ENCODE measurements at regions not wholly inside any gene's neighbourhood (a gene's known extent, or its start where the extent isn't known, plus 50 kb on each side); places are given as distances from the start of the nearest gene placed in this dataset.

DNA sequence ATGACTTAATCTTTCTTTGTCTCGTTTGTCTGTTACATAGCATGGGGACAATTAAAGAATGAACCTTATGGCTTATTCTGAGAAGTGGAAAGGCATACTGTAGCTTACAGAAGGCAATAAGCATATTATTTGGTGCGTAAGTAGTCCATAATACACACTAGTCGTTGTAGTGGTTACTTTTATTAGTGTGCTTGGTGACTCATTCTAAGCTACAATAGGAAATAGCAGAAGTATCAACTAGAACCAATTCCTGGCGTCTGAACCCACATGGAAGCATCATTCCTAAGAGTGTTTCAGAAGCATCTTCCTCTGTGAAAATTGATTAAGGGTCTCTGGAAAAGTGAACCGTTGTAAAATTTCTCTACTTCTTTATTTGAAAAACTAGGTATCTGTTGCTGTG is 777.8 kb upstream of the EEF2KMT start:
- DNase-seq = no peak

DNA sequence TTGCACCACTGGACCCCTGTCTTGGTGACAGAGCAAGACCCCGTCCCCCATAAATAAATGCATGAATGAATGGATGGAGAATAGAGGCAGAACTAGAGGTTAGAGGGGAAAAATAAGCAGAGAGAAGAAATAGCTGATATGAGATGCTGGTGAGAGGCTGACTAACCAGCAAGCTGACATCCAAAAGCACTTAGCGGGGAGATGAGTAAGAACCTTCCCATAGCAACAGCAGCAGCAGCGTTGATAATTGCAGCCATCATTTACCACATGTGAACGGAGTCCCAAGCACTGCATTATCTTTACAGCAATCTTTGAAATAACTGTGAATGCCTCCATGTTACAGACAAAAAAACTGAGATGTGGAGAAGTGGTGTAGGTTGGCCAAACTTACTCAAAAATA is 777.3 kb upstream of the EEF2KMT start:
- DNase-seq = no peak

DNA sequence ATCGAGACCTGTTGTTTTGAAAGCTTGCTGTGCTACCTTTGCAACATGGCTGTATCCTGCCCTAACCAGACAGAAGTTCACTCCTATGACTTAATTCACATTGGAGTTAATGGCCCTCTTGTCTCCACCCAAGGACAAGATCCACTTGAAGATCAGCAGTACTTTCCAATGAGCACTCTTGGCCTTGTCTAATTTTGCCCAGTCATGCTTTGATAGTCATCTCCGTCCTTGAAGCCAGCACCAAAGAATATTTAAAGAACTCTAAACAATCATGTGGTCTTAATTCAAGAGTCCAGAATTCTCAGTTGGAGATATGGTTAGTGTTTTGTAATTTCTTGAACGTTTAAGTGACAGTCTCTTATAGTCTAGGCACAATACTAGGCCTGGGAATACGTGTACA is 775.6 kb upstream of the EEF2KMT start:
- DNase-seq = no peak

DNA sequence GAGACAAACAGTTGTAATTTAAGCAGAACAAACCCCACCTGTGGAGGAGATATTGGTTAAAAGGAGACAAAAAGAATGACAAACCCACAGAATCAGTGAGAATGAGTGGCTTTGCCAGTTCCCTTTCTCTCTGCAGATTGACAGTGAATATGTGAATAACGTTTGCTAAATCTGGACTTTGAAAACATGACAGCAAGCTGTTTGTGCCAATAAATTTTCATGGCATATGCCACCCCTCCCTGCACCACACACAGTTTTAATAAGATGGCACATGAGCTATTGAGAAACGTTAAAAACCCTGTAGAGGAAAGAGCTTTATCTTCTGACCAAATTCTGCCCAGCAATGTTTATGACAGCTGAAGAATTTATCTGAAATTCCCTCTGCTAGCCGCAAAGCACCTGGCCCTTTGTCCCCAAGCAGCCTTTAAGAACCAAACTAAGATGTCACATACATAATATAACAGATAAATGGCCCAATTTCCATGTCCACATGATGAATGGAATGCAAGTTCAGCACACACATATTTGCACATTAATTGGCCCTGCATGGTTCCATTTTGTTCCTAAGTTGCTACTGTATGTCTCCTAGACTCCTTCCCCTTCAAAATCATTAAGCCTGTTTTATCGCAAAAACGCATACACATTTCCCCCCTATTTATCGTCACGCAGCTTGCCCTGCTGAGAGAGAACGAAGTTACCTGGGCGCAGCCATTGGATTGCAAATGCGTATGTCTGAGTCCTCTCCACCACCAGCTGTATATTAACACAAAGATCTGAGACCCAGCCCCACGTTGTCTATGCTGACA is 773.5 kb upstream of the EEF2KMT start:
- no peak for DNase-seq

DNA sequence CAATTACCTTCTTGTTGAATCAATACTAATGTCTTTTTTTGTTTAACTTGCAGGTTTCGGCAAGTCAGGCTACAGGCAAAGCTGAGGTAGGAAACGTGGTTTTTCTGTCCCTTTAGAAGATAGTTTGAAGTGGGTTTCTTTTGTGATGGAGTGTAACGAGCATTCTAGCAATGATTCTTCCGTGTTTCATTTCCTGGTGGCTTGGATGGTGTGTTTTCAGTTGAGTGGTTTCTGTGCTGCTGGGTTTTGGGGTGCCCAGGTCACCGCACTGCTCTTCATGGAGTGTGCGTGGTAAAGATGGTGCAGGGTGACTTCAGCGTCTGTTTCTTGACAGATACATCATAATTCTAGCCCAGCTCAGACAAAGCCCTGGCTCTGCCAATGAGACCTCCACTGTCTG is 769.7 kb upstream of the EEF2KMT start:
- DNase-seq = no peak

DNA sequence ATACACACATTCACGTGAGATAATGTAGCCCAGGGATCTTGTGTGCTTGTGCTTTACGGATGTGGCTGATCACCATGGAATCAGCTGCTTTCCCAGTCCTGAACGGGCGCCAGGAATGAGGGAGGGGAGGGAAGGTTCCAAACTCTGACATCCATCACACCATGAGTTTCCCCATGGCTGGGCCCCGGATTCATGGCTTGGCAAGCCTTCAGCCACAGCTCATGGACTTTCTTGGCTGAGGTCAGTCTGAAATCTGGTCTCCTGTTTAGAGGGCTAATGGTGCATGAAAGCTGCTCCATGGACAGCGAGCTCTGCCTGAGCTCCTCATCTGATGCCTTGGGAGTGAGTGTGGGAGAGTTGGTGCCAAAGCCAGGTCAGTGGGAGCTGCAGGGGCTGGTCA is 767.6 kb upstream of the EEF2KMT start:
- DNase-seq = no peak

DNA sequence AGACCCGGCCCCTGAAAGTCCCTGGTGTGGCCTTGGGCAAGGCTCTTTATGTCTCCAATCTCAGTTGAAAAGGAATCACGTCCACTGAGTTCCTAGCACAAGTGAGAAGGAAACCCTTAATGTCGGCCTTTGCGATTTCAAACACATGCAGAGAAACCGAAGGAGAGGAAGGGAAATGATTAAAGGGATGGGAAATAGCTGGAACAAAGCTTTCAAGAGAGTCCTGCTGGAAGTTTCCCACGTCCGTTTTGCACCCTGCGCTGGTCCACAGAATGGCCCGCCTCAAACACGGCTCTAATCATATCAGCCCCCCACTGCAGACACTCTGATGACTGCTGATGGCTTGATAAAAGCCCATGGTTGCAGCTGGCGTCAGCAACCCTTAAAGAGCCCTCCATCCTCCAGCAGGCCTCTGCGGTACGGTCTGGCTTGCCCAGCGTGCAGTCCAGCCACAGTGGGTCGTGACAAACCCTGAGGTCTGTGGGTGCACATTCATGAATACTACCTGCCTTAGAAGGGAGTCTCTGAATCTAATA is 765.5 kb upstream of the EEF2KMT start:
- DNase-seq = no peak

DNA sequence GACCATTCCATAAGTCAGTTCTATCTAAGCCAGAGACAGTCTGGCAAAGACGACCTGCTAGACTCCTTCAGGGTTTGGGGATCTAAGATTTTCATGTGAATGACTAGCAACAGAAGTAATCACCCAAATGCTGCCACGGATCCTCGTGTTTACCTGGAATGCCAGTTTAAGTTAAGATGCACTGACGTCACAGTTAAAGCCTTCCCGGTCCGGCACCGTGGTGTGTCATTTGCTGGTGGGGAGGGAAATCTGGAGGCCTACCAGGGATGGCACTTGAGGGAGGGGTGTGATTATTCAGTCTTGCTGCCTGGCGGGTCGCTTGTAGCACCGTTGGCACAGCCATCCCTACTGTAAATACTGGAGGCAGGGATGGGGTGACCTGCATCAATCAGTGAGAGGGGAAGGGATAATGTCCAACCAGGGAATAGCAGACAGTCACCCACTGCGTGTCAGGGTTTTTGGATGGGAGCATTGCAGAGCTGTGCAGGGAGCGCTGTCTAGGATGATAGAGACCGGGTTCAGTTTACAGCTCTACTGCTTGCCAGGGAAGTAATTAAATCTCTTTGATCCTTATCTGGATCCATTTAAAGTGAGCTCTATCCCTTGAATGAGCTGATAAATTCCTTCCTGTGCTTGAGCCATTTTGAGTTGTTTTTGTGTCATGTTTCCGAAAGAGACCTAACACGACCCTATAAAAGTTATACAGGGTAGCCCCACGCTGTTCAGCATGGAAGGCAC is 764.7 kb upstream of the EEF2KMT start:
- no peak for DNase-seq

DNA sequence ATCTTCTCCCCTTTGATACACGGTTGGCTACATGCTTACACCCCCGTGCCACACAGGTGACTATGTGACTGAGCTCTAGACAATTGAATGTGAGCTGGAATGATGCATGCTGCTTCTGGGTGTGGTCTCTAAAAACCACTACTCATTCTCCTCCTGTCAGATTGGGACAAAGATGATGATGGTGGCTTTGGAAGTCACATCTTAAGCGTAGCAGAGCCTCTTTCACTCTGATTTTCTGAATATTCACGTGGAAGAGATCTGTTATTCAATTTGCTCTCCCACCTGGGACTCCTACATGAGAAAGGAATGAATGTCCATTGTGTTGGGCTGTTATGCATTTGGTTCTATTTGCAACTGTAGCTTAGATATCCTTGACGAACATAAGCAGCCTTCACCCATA is 763.6 kb upstream of the EEF2KMT start:
- DNase-seq = no peak

DNA sequence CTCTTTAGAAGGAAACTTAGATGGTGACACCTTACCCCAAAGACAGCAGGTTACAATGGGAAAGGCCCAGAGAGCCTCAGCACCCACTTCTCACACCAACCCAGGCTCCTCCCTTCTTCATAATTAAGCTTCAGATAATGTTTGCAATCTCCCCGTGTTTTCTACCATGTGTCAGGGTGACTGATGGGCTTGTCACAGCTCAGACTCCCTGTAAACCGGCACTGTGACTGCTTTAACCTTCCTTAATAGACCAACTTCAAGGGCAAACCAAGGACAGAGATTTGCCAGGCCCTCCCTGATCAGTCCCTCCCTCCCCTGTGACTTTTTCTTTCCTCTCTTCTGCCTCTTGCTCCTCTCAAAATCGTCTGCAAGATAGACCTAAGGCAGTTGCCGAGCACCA is 760.6 kb upstream of the EEF2KMT start:
- DNase-seq = no peak

DNA sequence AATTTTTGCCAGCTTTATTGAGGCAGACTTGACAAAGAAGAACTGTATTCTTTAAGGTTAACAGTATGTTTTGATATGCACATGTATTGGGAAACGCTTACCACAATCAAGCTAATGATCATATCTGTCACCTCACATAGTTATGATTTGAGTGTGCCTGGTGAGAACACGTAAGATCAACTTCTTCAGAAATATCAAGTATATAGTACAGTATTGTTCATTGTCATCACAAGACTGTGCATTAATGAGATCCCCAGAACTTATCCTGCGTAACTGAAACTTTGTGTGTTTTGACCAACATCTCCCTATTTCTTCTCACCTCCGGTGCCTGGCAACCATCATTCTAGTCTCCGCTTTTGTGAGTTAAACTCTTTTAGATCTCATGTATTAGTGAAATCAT is 756.4 kb upstream of the EEF2KMT start:
- DNase-seq = no peak

DNA sequence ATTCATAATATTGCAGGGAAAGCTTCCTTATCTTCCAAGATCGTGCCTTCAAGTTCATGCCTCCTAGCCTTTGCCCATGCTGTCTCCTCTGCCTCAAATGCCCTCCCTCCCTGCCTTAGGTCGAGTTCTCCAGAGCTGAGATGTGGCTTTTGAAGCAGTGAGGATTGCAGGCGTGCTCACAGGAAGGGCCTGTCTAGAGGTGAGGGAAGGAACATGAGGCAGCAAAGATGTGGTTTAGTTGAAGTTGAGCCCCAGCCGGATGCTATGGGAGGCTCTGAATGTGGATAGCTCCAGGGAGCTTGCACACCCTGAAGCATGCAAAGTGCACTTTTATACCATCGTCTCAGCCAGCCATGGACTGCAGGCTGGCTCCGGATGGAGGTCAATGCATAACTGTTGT is 754.6 kb upstream of the EEF2KMT start:
- no peak for DNase-seq

DNA sequence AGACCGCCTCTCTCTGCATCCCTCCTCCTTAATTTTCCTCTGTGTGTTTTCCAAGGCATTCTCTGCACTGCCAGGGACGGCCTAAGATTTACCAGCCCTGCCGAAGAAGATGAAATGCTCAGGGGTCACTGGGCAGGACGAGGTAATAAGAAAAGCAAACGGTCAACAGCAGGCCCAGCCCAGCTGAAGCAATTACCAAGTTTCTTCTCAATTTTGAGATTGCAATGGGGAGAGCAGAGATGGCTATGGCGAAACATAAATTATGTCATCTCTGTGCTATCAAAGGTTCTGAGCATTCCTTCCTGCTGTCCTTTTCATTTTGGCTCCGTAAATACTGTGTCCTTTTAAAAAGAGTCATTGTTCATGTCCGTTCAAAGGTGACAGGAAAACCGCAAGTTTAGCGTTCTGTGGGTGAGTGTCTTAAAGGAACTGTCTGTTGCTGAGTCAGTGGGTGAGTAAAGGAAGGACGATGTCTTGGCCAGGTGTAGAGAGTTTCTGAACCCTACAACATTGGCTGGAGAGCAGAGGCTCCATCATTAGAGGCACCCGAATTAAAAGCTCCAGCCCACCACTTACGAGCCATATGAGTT is 753.9 kb upstream of the EEF2KMT start:
- no peak for DNase-seq

DNA sequence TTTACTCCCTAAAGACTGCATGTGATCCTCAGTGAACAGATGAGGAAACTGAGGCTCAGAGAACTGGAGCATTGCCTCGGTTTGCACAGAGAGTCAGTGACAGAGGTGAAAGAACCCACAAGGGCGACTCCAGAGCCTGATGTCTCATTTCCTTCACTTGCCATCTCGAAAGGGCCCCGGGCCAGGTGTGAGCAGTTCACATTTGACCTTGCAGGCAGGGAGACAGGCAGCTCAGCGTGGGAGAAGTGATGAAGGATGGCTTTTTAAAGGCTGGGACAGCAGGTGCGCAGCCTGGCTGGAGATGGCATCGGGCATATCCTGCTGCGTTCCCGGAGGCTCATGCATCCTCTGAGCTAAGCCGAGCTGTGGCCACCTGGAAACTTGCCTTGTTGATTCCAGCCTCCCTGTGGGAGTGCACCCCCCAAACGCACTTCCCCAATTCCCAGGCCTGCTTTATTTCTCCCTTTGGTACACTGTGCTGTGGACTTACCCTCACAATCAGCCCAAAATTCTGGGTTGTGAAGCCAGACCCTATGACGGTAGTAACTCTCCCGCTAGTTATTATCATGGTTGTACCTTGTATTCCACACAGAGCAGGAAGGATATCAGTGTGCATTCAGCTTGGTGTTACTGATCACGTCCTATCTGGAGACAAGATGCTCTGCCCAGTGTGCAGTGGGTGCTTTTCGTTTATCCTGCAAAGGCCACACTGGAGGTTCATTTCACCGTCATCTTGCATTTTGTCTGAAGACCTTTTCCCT is 753.2 kb upstream of the EEF2KMT start:
- DNase-seq = no peak

DNA sequence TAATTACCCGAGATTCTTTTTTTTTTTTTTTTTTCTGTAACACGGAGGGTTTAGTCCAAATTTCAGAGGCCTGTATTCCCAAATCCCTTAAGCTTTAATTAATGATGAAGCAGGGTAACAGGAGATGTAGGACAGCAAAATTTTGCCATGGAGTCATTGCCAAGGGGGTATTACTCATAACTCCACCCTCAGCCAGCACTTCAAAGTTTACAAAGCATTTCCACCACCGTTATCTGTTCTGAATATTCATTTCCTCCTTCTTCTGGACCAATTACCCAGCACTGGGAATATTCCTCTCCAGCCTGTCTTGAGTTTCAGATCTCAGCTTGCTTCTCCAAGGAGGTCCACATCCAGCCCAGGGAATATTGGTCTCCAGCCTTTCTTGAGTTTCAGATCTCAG is 747.5 kb upstream of the EEF2KMT start:
- DNase-seq = no peak

DNA sequence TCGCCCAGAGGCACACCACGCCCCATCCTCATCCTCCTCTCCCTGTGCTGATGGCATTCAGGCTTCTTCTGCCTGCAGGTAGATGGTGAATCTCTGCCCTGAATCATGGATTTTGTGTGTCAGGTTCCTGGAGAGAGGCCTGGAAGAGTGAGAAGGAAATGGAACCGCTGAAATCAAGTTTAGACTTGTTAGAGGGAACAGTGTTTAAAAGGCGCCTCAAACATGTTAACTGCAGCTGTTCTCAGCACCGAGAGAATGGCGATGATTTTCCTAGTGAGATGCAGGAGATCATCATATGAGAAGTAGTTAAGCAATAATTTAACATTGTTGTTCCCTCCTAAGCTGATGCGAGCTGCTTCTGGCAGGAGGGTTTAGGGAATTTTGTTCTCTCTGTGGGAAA is 744.4 kb upstream of the EEF2KMT start:
- no peak for DNase-seq

DNA sequence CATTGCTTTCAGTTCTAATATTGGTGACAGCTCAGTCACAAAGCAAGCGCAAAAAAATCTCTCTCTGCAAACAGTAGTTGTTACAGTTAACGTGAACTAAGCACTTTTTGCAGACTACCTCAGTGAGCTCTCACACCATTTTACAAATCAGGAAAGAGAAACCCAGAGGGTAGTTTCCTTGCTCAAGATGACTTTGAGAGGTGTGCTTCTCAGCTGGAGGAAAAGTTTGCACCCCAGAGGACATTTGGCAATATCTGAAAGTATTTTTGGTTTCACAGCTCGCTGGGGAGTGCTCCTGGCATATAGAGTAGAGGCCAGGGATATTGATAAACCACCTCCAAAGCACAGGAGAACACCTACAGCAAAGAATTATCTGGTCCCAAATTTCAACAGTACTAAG is 741.1 kb upstream of the EEF2KMT start:
- DNase-seq = no peak

DNA sequence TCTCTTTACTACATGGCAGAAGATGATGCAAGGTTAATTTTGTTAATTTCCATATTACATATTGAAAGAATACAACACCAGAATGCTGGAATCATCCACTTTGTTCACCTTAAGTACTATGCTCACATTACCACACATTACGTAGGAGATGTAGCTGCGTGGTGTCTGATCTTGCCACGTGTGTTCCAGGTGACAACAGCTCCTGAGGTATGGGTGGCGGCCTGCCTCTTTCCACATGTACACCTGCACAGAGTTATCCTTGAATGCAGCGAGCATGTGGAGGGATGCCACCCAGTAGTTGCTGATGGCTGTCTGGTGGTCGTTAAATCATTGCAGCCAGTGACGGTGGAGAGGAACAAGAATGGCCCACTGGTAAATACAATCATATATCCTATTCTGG is 740.5 kb upstream of the EEF2KMT start:
- DNase-seq = no peak

DNA sequence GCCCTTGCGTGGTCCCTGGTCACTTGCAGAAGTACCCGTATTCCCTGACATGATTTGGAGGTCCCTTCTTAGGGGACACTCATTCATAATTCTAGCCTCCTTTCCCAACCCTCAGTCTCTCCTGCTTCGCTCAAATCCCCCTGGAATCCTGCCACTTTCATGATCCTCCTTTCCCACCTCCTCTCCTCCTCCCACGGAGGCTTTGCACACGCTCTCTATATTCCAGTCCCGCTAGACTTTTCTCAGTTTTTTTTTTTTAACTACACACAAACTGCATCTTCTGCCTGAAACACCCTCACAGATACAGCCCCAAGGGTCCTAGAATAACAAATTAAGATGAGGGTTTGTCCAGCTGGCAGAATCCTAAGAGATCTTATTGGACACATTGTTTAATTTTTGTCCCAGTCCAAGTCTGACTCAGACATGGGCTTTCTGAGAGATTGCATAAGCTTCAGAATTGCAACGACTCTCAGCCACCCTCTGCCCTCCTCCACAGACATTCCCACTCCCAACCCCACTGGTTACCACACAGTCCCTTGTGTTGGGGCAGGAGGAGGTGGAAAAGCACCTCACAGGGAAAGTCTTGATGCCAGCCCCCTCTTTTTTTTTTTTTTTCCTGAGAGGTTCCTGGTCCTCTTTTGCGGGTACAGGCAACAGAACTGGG is 739.5 kb upstream of the EEF2KMT start:
- DNase-seq = no peak

DNA sequence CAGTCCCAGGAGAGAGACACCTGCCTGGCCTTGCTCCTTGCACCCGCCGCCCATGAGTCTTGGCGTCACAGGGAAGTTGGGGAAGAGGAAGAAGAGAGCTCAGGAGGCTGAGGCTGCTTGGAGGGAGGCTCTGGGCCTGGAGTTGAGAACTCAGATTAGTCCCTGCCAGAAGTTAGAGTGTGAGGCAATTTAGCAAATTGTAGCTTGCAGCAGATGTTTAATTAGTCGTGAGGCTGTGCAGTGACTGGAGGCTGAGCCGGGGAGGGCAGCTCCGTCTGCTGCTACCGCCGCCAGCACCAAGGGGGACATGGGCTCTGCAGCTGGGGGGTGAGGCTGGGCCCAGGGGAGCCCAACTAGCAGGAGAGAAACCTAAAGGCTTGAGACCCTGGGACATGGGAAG is 738.3 kb upstream of the EEF2KMT start:
- DNase-seq = no peak

DNA sequence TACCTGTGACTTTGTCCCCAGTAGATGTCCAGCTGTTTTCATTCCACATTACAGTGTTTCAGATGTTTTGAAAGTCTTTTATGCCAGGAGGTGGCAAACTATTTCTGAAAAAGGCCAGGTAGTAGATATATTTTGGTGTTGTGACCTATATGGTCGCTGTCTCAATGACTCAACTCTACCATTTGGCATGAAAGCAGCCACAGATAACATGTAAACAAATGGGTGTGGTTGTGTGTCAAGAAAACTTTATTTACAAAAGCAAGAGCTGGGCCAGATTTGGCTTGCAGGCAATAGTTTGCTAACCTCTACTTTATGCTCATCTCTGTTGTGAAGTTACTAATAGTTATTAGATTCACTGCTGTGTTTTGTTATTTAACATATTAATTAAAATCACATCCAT is 728.7 kb upstream of the EEF2KMT start:
- no peak for DNase-seq

DNA sequence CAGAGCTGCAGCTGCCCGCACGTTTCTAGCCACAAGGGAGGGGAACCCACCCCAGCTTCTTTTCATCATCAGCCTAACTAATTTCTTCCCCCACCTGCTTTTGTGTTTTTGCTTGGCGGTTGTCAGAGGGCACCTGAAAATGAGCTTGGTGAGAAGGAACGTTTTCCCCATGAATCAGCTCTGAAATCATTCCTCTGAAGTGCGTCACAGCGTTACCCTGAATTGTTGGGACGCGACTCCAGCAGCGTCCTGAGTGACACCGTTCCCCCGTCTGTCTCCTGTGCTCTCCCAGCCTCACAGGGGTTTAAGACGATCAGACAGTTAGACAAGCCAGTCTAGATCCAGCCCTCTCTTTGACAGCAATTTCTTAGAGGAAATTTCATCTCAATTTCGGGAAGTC is 722.9 kb upstream of the EEF2KMT start:
- DNase-seq = no peak

Data from inflammatory macrophage (primary cell).